D721Med (cell line): ENCODE measurements at regions not wholly inside any gene's neighbourhood (a gene's known extent, or its start where the extent isn't known, plus 50 kb on each side); places are given as distances from the start of the nearest gene placed in this dataset.

Experiments used
- DNase-seq: peaks from one replicate; pipeline ENCODE4 v3.0.0; 2011; ENCODE audit warnings: low spot score; ENCODE audit not compliant: insufficient read length
- FAIRE-seq: peaks from 2 replicates; lab custom pipeline; 2011; peaks lifted over from hg19 to GRCh38; lab: Jason Lieb, UNC
- CTCF ChIP-seq: IDR thresholded peaks from 2 replicates; pipeline ENCODE4 v1.5.1; 2012; ENCODE audit warnings: mild to moderate bottlenecking, control low read depth; ENCODE audit not compliant: insufficient read depth; ENCODE audit errors: missing control alignments

- TF ChIP-seq CTCF: no peak
- no peak for DNase-seq
- no peak for FAIRE-seq
These were observed 91.7 kb upstream of the MMADHC start for GRCh38 chr2:149679286-149679685.

- DNase-seq (no peak), FAIRE-seq (no peak)
- TF ChIP-seq CTCF: no peak
These were observed 89.8 kb upstream of the MMADHC start for GRCh38 chr2:149677416-149677815.

DNA sequence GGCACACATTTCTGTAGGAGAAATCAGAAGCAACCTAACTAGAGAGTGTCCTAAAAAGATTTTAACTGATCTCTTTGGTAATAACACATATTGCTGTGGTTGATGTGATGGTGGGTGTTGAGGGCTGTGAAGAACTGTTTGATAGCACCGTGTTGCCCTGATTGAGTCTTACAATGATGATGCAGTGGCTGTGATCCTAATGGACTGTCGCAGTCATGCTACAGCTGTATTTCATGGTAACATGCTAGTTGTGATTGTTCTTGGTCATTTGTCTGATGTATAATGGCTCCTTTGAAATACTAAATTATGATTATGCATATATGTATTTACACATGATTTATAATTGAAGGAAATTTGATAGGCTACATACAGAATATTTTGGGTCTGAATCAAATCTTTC lies 82.5 kb upstream of the MMADHC start:
- FAIRE-seq (no peak), DNase-seq (no peak)
- TF ChIP-seq CTCF: no peak

DNA sequence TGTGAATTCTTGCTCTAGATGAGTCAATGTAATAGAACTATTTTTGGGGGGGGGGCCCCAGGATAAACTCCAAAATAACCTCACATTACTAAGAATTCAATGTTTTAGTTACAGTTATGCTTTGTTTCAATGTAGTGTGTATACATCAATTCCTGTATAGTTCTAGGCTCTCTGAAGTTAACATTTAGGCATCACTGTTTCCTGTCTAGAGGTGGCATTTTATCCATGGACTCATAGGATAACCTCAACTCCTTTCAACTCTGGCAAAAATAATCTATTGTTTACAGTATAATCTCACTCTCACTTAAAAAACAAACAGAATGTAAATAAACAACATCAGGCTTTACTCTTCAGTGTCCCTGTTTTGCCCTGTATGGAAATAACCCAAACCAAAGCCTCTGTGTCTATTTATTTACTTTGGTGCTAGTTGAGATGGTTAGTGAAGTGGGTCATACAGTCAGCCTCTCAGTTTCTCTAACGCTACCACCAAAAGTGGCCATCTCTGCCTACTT lies 79.3 kb upstream of the MMADHC start:
- DNase-seq: no peak
- FAIRE-seq: no peak
- no peak for TF ChIP-seq CTCF

DNA sequence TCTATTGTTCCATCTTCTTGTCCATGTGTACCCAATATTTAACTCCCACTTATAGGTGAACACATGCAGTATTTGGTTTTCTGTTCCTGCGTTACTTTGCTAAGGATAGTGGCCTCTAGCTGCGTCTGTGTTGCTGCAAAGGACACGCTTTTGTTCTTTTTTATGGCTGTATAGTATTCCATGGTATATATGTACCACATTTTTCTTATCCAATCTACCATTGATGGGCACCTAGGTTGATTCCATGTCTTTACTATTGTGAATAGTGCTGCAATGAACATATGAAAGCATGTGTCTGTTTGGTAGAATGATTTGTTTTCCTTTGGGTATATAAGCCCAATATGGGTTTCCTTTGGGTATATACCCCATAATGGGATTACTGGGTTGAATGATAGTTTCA lies 77.3 kb upstream of the MMADHC start:
- FAIRE-seq: no peak
- TF ChIP-seq CTCF: no peak

DNA sequence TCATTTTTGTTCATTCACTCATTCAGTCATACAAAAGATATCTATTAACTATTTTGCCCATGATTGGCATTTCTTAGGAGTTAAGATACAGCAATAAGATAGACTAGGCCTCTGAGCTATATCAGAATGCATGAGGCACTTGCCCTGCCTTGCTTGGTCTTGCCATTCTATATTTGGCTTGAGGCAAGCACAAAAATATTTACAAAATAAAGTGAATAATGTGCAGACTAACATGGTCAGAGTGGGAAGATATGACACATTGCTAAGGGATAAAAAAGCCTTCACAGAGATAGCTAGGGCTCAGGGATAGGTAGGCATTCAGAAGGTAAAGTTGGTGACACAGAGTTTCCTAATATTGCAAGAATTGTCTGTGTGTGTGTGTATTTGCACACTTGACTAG lies 75.0 kb upstream of the MMADHC start:
- DNase-seq: no peak
- FAIRE-seq: no peak
- no peak for TF ChIP-seq CTCF

More for the DNA sequence above, 77.3 kb upstream of the MMADHC start:
- no peak for DNase-seq

GRCh38 chr2:149661844-149662243 lies 74.3 kb upstream of the MMADHC start:
- no peak for FAIRE-seq
- no peak for DNase-seq
- no peak for TF ChIP-seq CTCF
